KOPT-K1 (cell line): ENCODE measurements at regions not wholly inside any gene's neighbourhood (a gene's known extent, or its start where the extent isn't known, plus 50 kb on each side); places are given as distances from the start of the nearest gene placed in this dataset.
"Not testable (repeated sequence)": the region's sequence is repeated elsewhere in the genome, so short reads cannot be mapped to it uniquely, and the experiment has no call there.

Experiments
- H3K27ac ChIP-seq: fragments of 200-600 bp; sonication (generic); 2 replicates; pipeline ENCODE4 v1.5.1; 2016; ENCODE audit warnings: antibody characterized with exemption, mild to moderate bottlenecking, low read depth, low read length; ENCODE audit not compliant: poor library complexity, severe bottlenecking
- H3K36me3 ChIP-seq: fragments of 200-600 bp; sonication (generic); 2 replicates; pipeline ENCODE4 v1.5.1; 2017; ENCODE audit warnings: antibody characterized with exemption, mild to moderate bottlenecking, low read length, moderate library complexity; ENCODE audit not compliant: insufficient read depth
- H3K9me3 ChIP-seq: fragments of 200-600 bp; sonication (generic); 2 replicates; pipeline ENCODE4 v1.5.1; 2017; ENCODE audit warnings: antibody characterized with exemption, low read length, mild to moderate bottlenecking; ENCODE audit not compliant: insufficient read depth, poor library complexity, severe bottlenecking

GRCh38 chr13:46476174-46476573 is 76.8 kb upstream of the LRCH1 start:
- no peaks in the 10 kb centered on the region for H3K36me3 ChIP-seq
- no peaks in the 10 kb centered on the region for H3K9me3 ChIP-seq
- H3K27ac ChIP-seq = no peak overlapping the region

- H3K27ac ChIP-seq = no peak overlapping the region
- no peaks in the 10 kb centered on the region for H3K36me3 ChIP-seq
- H3K9me3 ChIP-seq = no peaks in the 10 kb centered on the region
Observed at GRCh38 chr13:46475541-46475991, 77.4 kb upstream of the LRCH1 start.

GRCh38 chr13:46473806-46474205 is 79.2 kb upstream of the LRCH1 start:
- no peak overlapping the region for H3K27ac ChIP-seq
- H3K36me3 ChIP-seq = no peaks in the 10 kb centered on the region

GRCh38 chr13:46472384-46472783 is 80.6 kb upstream of the LRCH1 start:
- Histone ChIP-seq H3K36me3 (no peaks in the 10 kb centered on the region), H3K9me3 (no peaks in the 10 kb centered on the region), H3K27ac (no peak overlapping the region)

More at GRCh38 chr13:46473806-46474205, 79.2 kb upstream of the LRCH1 start:
- no peaks in the 10 kb centered on the region for H3K9me3 ChIP-seq

- H3K9me3 ChIP-seq, H3K27ac ChIP-seq, H3K36me3 ChIP-seq: not testable (repeated sequence)
Observed at GRCh38 chr13:46469699-46470098, 82.6 kb upstream of the RUBCNL start.

- Histone ChIP-seq H3K27ac (no peak overlapping the region), H3K36me3 (no peaks in the 10 kb centered on the region)
Observed at GRCh38 chr13:46468570-46469463, 81.8 kb upstream of the RUBCNL start.

GRCh38 chr13:46467694-46468093 is 80.6 kb upstream of the RUBCNL start:
- not testable (repeated sequence) for H3K36me3 ChIP-seq, H3K9me3 ChIP-seq, H3K27ac ChIP-seq

More at GRCh38 chr13:46468570-46469463, 81.8 kb upstream of the RUBCNL start:
- no peaks in the 10 kb centered on the region for H3K9me3 ChIP-seq

GRCh38 chr13:46466074-46466473 is 79.0 kb upstream of the RUBCNL start:
- not testable (repeated sequence) for H3K36me3 ChIP-seq, H3K9me3 ChIP-seq, H3K27ac ChIP-seq

- no peak overlapping the region for H3K27ac ChIP-seq
- no peaks in the 10 kb centered on the region for H3K9me3 ChIP-seq
- H3K36me3 ChIP-seq = no peaks in the 10 kb centered on the region
Observed at GRCh38 chr13:46463719-46464118, 76.7 kb upstream of the RUBCNL start.

GRCh38 chr13:46460223-46460622 is 73.2 kb upstream of the RUBCNL start:
- H3K27ac ChIP-seq, H3K9me3 ChIP-seq, H3K36me3 ChIP-seq: not testable (repeated sequence)

GRCh38 chr13:46457255-46457654 is 70.2 kb upstream of the RUBCNL start:
- H3K9me3 ChIP-seq, H3K36me3 ChIP-seq, H3K27ac ChIP-seq: not testable (repeated sequence)

- peak overlapping the region; percentile 38 for H3K27ac ChIP-seq
- H3K9me3 ChIP-seq, H3K36me3 ChIP-seq: not testable (repeated sequence)
Observed at GRCh38 chr13:46455924-46456323, 68.9 kb upstream of the RUBCNL start.

GRCh38 chr13:46451145-46451544 is 64.1 kb upstream of the RUBCNL start:
- H3K9me3 ChIP-seq, H3K36me3 ChIP-seq, H3K27ac ChIP-seq: not testable (repeated sequence)

- H3K9me3 ChIP-seq, H3K36me3 ChIP-seq, H3K27ac ChIP-seq: not testable (repeated sequence)
Observed at GRCh38 chr13:46449949-46450348, 62.9 kb upstream of the RUBCNL start.

- H3K9me3 ChIP-seq, H3K27ac ChIP-seq, H3K36me3 ChIP-seq: not testable (repeated sequence)
Observed at GRCh38 chr13:46448148-46448547, 61.1 kb upstream of the RUBCNL start.

- not testable (repeated sequence) for H3K27ac ChIP-seq, H3K9me3 ChIP-seq, H3K36me3 ChIP-seq
Observed at GRCh38 chr13:46437808-46438404, 50.9 kb upstream of the RUBCNL start.
